ENCODE measurements at regions not wholly inside any gene's neighbourhood (a gene's known extent, or its start where the extent isn't known, plus 50 kb on each side); places are given as distances from the start of the nearest gene placed in this dataset.

GRCh38 chr3:23108451-23109057 lies 94.6 kb upstream of the UBE2E2 start:
- no peaks in the 10 kb centered on the region for H3K79me1 ChIP-seq (ENCODE audit: low read depth, low read length)
- H2AK5ac ChIP-seq (ENCODE audit: low read depth, low read length): no peak overlapping the region
- peaks cover 0 to 2% of the 10 kb centered on the region in 2 donors for H3K4me1 ChIP-seq (ENCODE audit: control insufficient read depth in 2 of 2, insufficient read depth in 1 of 2, low read depth in 1 of 2, low read length in 2 of 2)
- H4K8ac ChIP-seq (ENCODE audit: low read depth, low read length): no peak overlapping the region
- H3K27ac ChIP-seq (replicated peaks; ENCODE audit: low read length): no peak overlapping the region
- H2BK120ac ChIP-seq (ENCODE audit: low read depth, low read length): no peak overlapping the region
- no peaks in the 10 kb centered on the region for H3K36me3 ChIP-seq (replicated peaks in 1 of 2; ENCODE audit: control insufficient read depth in 2 of 2, insufficient read depth in 2 of 2, low read length in 2 of 2)
- no peak overlapping the region for H3K18ac ChIP-seq (ENCODE audit: low read length)
- H2BK5ac ChIP-seq (ENCODE audit: low read length): no peak overlapping the region
- H2BK12ac ChIP-seq (ENCODE audit: low read length): no peak overlapping the region
- no peaks in the 10 kb centered on the region for H3K27me3 ChIP-seq (ENCODE audit: control insufficient read depth in 3 of 3, insufficient read depth in 3 of 3, low read depth in 1 of 3, low read length in 3 of 3)
- H3K9me3 ChIP-seq (replicated peaks in 1 of 2; ENCODE audit: control insufficient read depth in 2 of 2, insufficient read depth in 1 of 2, low read depth in 1 of 2, low read length in 2 of 2): no peaks in the 10 kb centered on the region
- DNase-seq (ENCODE audit: low spot score): no peak
- no peak overlapping the region for H2AFZ ChIP-seq (ENCODE audit: low read length)
- no peak overlapping the region for H3K23ac ChIP-seq (ENCODE audit: low read depth, low read length, poor library complexity)
- H3K4ac ChIP-seq (ENCODE audit: low read length): no peak overlapping the region
- no peak overlapping the region for H2BK15ac ChIP-seq (ENCODE audit: low read length)
- H3K4me2 ChIP-seq (ENCODE audit: insufficient read depth, low read length, poor library complexity, severe bottlenecking): no peak overlapping the region
- no peak overlapping the region for H3K9ac ChIP-seq (ENCODE audit: low read depth, low read length, poor library complexity)
- H3K4me3 ChIP-seq (ENCODE audit: low read length in 2 of 2): no peak overlapping the region
- H3K14ac ChIP-seq (ENCODE audit: low read length): no peak overlapping the region
- no CpG with 5 or more reads among the region's 3 CpGs for WGBS, 2 donors (ENCODE audit: extremely low coverage in 2 of 2, insufficient read length in 2 of 2, insufficient replicate concordance in 1 of 2)
- H4K91ac ChIP-seq (ENCODE audit: low read depth, low read length, poor library complexity): no peak overlapping the region

- no peak overlapping the region for H3K4me2 ChIP-seq (ENCODE audit: insufficient read depth, low read length, poor library complexity, severe bottlenecking)
- no peak overlapping the region for H3K4ac ChIP-seq (ENCODE audit: low read length)
- H2BK12ac ChIP-seq (ENCODE audit: low read length): no peak overlapping the region
- H2AFZ ChIP-seq (ENCODE audit: low read length): no peak overlapping the region
- no peak overlapping the region for H2BK120ac ChIP-seq (ENCODE audit: low read depth, low read length)
- no peak overlapping the region for H3K14ac ChIP-seq (ENCODE audit: low read length)
- no peak overlapping the region for H2BK5ac ChIP-seq (ENCODE audit: low read length)
- no peak overlapping the region for H3K18ac ChIP-seq (ENCODE audit: low read length)
- no peak overlapping the region for H2BK15ac ChIP-seq (ENCODE audit: low read length)
- H3K79me1 ChIP-seq (ENCODE audit: low read depth, low read length): no peaks in the 10 kb centered on the region
- no peak overlapping the region for H3K4me3 ChIP-seq (ENCODE audit: low read length in 2 of 2)
- H3K23ac ChIP-seq (ENCODE audit: low read depth, low read length, poor library complexity): no peak overlapping the region
- DNase-seq (ENCODE audit: low spot score): no peak
- H4K8ac ChIP-seq (ENCODE audit: low read depth, low read length): no peak overlapping the region
- no peak overlapping the region for H4K91ac ChIP-seq (ENCODE audit: low read depth, low read length, poor library complexity)
- H3K9me3 ChIP-seq (replicated peaks in 1 of 2; ENCODE audit: control insufficient read depth in 2 of 2, insufficient read depth in 1 of 2, low read depth in 1 of 2, low read length in 2 of 2): no peaks in the 10 kb centered on the region
- H3K27me3 ChIP-seq (ENCODE audit: control insufficient read depth in 3 of 3, insufficient read depth in 3 of 3, low read depth in 1 of 3, low read length in 3 of 3): no peaks in the 10 kb centered on the region
- H3K9ac ChIP-seq (ENCODE audit: low read depth, low read length, poor library complexity): no peak overlapping the region
- WGBS, 2 donors (ENCODE audit: extremely low coverage in 2 of 2, insufficient read length in 2 of 2, insufficient replicate concordance in 1 of 2): no CpG with 5 or more reads among the region's 6 CpGs
- no peak overlapping the region for H3K27ac ChIP-seq (replicated peaks; ENCODE audit: low read length)
- peaks cover 0 to 2% of the 10 kb centered on the region in 2 donors for H3K4me1 ChIP-seq (ENCODE audit: control insufficient read depth in 2 of 2, insufficient read depth in 1 of 2, low read depth in 1 of 2, low read length in 2 of 2)
- H2AK5ac ChIP-seq (ENCODE audit: low read depth, low read length): no peak overlapping the region
- H3K36me3 ChIP-seq (replicated peaks in 1 of 2; ENCODE audit: control insufficient read depth in 2 of 2, insufficient read depth in 2 of 2, low read length in 2 of 2): no peaks in the 10 kb centered on the region
Observed at GRCh38 chr3:23111286-23111685, 91.8 kb upstream of the UBE2E2 start.

- Histone ChIP-seq H3K27me3 (ENCODE audit: control insufficient read depth in 3 of 3, insufficient read depth in 3 of 3, low read depth in 1 of 3, low read length in 3 of 3) (no peaks in the 10 kb centered on the region), H2BK120ac (ENCODE audit: low read depth, low read length) (no peak overlapping the region), H3K23ac (ENCODE audit: low read depth, low read length, poor library complexity) (no peak overlapping the region), H3K4me2 (ENCODE audit: insufficient read depth, low read length, poor library complexity, severe bottlenecking) (no peak overlapping the region), H2BK5ac (ENCODE audit: low read length) (no peak overlapping the region), H2AK5ac (ENCODE audit: low read depth, low read length) (no peak overlapping the region), H3K4me1 (ENCODE audit: control insufficient read depth in 2 of 2, insufficient read depth in 1 of 2, low read depth in 1 of 2, low read length in 2 of 2) (no peaks in the 10 kb centered on the region), H3K9ac (ENCODE audit: low read depth, low read length, poor library complexity) (no peak overlapping the region), H2AFZ (ENCODE audit: low read length) (no peak overlapping the region), H3K4me3 (ENCODE audit: low read length in 2 of 2) (no peak overlapping the region), H3K79me1 (ENCODE audit: low read depth, low read length) (no peaks in the 10 kb centered on the region), H3K18ac (ENCODE audit: low read length) (no peak overlapping the region), H3K27ac (replicated peaks; ENCODE audit: low read length) (no peak overlapping the region), H3K9me3 (replicated peaks in 1 of 2; ENCODE audit: control insufficient read depth in 2 of 2, insufficient read depth in 1 of 2, low read depth in 1 of 2, low read length in 2 of 2) (no peaks in the 10 kb centered on the region), H3K4ac (ENCODE audit: low read length) (no peak overlapping the region), H3K14ac (ENCODE audit: low read length) (no peak overlapping the region), H2BK15ac (ENCODE audit: low read length) (no peak overlapping the region), H4K91ac (ENCODE audit: low read depth, low read length, poor library complexity) (no peak overlapping the region), H3K36me3 (replicated peaks in 1 of 2; ENCODE audit: control insufficient read depth in 2 of 2, insufficient read depth in 2 of 2, low read length in 2 of 2) (no peaks in the 10 kb centered on the region), H2BK12ac (ENCODE audit: low read length) (no peak overlapping the region), H4K8ac (ENCODE audit: low read depth, low read length) (no peak overlapping the region)
- DNase-seq (ENCODE audit: low spot score): no peak
- WGBS, 2 donors (ENCODE audit: extremely low coverage in 2 of 2, insufficient read length in 2 of 2, insufficient replicate concordance in 1 of 2): no CpG with 5 or more reads among the region's 3 CpGs
Observed at GRCh38 chr3:23111797-23112196, 91.3 kb upstream of the UBE2E2 start.

- Histone ChIP-seq H4K91ac (ENCODE audit: low read depth, low read length, poor library complexity) (no peak overlapping the region), H3K36me3 (replicated peaks in 1 of 2; ENCODE audit: control insufficient read depth in 2 of 2, insufficient read depth in 2 of 2, low read length in 2 of 2) (no peaks in the 10 kb centered on the region), H3K9ac (ENCODE audit: low read depth, low read length, poor library complexity) (no peak overlapping the region), H3K27me3 (ENCODE audit: control insufficient read depth in 3 of 3, insufficient read depth in 3 of 3, low read depth in 1 of 3, low read length in 3 of 3) (no peaks in the 10 kb centered on the region), H2BK5ac (ENCODE audit: low read length) (no peak overlapping the region), H4K8ac (ENCODE audit: low read depth, low read length) (no peak overlapping the region), H3K27ac (replicated peaks; ENCODE audit: low read length) (no peak overlapping the region), H3K23ac (ENCODE audit: low read depth, low read length, poor library complexity) (no peak overlapping the region), H2BK15ac (ENCODE audit: low read length) (no peak overlapping the region), H3K79me1 (ENCODE audit: low read depth, low read length) (no peaks in the 10 kb centered on the region), H2AK5ac (ENCODE audit: low read depth, low read length) (no peak overlapping the region), H2AFZ (ENCODE audit: low read length) (no peak overlapping the region), H3K9me3 (replicated peaks in 1 of 2; ENCODE audit: control insufficient read depth in 2 of 2, insufficient read depth in 1 of 2, low read depth in 1 of 2, low read length in 2 of 2) (no peaks in the 10 kb centered on the region), H2BK120ac (ENCODE audit: low read depth, low read length) (no peak overlapping the region), H3K14ac (ENCODE audit: low read length) (no peak overlapping the region), H3K4me3 (ENCODE audit: low read length in 2 of 2) (no peak overlapping the region), H3K4ac (ENCODE audit: low read length) (no peak overlapping the region), H2BK12ac (ENCODE audit: low read length) (no peak overlapping the region), H3K4me1 (ENCODE audit: control insufficient read depth in 2 of 2, insufficient read depth in 1 of 2, low read depth in 1 of 2, low read length in 2 of 2) (peaks cover 0 to 4% of the 10 kb centered on the region in 2 donors), H3K4me2 (ENCODE audit: insufficient read depth, low read length, poor library complexity, severe bottlenecking) (no peak overlapping the region), H3K18ac (ENCODE audit: low read length) (no peak overlapping the region)
- DNase-seq (ENCODE audit: low spot score): no peak
- no CpG with 5 or more reads among the region's 1 CpG for WGBS, 2 donors (ENCODE audit: extremely low coverage in 2 of 2, insufficient read length in 2 of 2, insufficient replicate concordance in 1 of 2)
Observed at GRCh38 chr3:23112491-23112890, 90.6 kb upstream of the UBE2E2 start.
